GM19372 (cell line): ENCODE measurements at regions not wholly inside any gene's neighbourhood (a gene's known extent, or its start where the extent isn't known, plus 50 kb on each side); places are given as distances from the start of the nearest gene placed in this dataset.

Experiments used
- ATAC-seq: cut with Tn5 transposase; IDR thresholded peaks from one replicate; pipeline ENCODE4 v1.9.1; 2021; ENCODE audit warnings: mild to moderate bottlenecking, low read depth, moderate library complexity; ENCODE audit not compliant: unreplicated experiment

- ATAC-seq = no peak
These were observed 96.2 kb upstream of the INSIG1 start for GRCh38 chr7:155201325-155202087.

- ATAC-seq = no peak
These were observed 95.4 kb upstream of the INSIG1 start for GRCh38 chr7:155202106-155202871.

- no peak for ATAC-seq
These were observed 94.4 kb upstream of the INSIG1 start for GRCh38 chr7:155203059-155203881.

GRCh38 chr7:155203882-155204691, 93.6 kb upstream of the INSIG1 start:
- ATAC-seq = no peak

GRCh38 chr7:155204744-155205367, 92.8 kb upstream of the INSIG1 start:
- ATAC-seq = no peak

GRCh38 chr7:155205368-155206317, 92.0 kb upstream of the INSIG1 start:
- peak; percentile 79 for ATAC-seq

GRCh38 chr7:155206318-155207020, 91.2 kb upstream of the INSIG1 start:
- peak; percentile 38 for ATAC-seq

GRCh38 chr7:155207326-155208002, 90.2 kb upstream of the INSIG1 start:
- no peak for ATAC-seq

GRCh38 chr7:155208681-155209477, 88.8 kb upstream of the INSIG1 start:
- ATAC-seq = no peak

- no peak for ATAC-seq
These were observed 88.0 kb upstream of the INSIG1 start for GRCh38 chr7:155209478-155210319.

- no peak for ATAC-seq
These were observed 87.3 kb upstream of the INSIG1 start for GRCh38 chr7:155210356-155210755.

- no peak for ATAC-seq
These were observed 86.5 kb upstream of the INSIG1 start for GRCh38 chr7:155211173-155211572.

GRCh38 chr7:155211761-155212160, 85.9 kb upstream of the INSIG1 start:
- no peak for ATAC-seq

- no peak for ATAC-seq
These were observed 85.2 kb upstream of the INSIG1 start for GRCh38 chr7:155212301-155213015.

- no peak for ATAC-seq
These were observed 84.3 kb upstream of the INSIG1 start for GRCh38 chr7:155213385-155213784.
